AG09319 (cell line): ENCODE measurements at regions not wholly inside any gene's neighbourhood (a gene's known extent, or its start where the extent isn't known, plus 50 kb on each side); places are given as distances from the start of the nearest gene placed in this dataset.

ENCODE experiments used
- DNase-seq: peaks from one replicate; pipeline ENCODE4 v3.0.0-alpha.2; 2010; ENCODE audit warnings: low read depth; ENCODE audit errors: extremely low read depth
- TF ChIP-seq, protein P1 (sequence below): IDR thresholded peaks from 2 replicates; pipeline ENCODE4 v1.5.1; 2011; ENCODE audit warnings: low read depth, mild to moderate bottlenecking, inconsistent platforms, low read length, moderate library complexity

DNA sequence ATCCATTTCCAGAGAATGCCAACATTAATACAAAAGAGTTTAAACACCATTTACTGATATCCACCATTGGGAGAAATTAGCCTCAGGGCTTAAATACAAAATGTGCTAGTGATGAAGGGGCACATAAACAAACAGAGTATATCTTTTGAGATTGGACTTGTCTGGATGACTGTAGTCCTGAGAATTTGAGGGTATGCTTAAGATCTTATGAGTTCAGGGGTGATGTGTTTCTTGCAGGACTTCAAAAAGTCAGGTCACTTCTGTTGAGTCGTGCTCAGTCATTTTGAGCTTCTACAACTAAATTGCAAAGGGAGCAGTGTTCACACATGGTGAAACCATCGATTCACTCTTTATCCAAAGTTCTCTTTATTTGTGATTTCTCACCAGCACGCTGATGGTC, 425.7 kb downstream of the ATP23 start:
- DNase-seq: no peak
- TF ChIP-seq, protein P1, sequence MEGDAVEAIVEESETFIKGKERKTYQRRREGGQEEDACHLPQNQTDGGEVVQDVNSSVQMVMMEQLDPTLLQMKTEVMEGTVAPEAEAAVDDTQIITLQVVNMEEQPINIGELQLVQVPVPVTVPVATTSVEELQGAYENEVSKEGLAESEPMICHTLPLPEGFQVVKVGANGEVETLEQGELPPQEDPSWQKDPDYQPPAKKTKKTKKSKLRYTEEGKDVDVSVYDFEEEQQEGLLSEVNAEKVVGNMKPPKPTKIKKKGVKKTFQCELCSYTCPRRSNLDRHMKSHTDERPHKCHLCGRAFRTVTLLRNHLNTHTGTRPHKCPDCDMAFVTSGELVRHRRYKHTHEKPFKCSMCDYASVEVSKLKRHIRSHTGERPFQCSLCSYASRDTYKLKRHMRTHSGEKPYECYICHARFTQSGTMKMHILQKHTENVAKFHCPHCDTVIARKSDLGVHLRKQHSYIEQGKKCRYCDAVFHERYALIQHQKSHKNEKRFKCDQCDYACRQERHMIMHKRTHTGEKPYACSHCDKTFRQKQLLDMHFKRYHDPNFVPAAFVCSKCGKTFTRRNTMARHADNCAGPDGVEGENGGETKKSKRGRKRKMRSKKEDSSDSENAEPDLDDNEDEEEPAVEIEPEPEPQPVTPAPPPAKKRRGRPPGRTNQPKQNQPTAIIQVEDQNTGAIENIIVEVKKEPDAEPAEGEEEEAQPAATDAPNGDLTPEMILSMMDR: no peak

DNA sequence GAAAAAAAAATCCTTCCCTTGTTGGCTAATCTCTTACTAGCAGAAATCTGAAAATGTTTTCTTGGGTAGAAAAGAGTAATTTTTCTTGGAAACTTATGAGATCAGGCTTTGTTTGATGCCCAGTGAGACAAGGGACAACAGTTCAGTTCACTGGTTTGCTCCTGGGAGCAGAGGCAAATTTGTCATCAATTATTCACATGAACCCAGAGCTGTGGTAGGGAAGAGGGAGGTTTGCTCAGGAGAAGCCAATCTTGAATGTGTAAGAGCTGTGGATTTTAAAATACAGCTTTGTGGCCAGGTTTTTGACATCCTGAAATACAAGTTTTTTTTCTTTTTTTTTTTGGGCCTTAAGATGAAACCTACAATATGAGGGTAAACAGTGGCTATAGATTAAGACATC, 426.6 kb downstream of the ATP23 start:
- no peak for DNase-seq
- TF ChIP-seq, protein P1: no peak

DNA sequence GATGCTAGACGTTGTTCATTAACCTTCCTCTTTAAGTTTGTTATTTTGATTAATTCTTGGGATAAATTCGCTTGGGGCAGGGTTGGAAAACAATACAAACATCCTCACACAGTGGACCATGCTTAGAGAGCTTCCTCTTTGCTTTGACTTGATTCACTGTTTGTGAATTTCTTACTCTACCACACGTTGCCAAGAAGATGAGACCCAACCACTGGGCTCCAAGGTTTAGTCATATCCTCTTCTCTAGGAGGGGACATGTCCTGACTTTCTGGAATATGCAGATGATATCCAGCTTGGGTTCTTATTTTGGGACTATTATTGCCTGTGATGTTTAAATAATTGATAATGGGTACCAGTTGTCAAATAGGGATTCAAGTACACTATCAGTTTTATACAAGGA, 428.2 kb downstream of the ATP23 start:
- no peak for DNase-seq

DNA sequence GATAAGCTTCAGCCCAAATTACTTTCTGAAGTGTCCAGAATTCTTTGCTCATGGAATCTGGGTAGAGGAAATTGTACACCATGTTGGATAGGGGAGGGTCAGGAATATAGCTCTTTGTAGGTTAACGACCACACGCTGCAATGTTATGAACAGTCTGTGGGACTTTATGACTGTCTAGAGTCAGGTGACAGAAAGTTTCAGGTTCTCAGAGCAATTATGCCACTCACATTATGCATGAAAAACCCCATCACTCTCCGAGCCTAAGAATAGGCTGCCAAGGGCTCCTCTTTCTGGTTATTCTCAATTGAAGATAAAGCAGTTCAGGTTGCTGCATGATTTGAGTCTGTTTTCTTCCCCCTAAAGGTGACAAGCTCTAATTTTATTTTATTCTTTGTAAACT, 430.9 kb downstream of the ATP23 start:
- TF ChIP-seq, protein P1: no peak
- DNase-seq: no peak

More for the DNA sequence above, 428.2 kb downstream of the ATP23 start:
- TF ChIP-seq, protein P1: no peak

DNA sequence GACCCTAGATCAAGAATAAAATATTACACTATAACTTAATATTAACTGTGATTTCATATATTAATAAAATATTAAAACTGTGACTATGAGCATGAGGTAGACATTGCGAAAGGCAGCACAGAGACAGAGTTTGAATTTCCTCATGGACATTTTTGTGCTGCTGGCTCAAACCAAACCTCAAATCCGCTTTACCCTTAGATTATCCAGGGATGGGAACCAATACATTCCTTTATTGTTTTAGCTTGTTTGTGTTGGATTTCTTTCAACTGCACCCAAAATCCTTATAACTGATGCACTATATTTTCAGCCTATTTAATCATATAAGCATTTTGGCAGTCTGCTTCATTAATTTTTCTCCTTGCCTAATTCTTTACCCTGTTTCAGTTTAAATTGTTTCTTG, 436.7 kb downstream of the ATP23 start:
- DNase-seq: no peak
- TF ChIP-seq, protein P1: no peak

DNA sequence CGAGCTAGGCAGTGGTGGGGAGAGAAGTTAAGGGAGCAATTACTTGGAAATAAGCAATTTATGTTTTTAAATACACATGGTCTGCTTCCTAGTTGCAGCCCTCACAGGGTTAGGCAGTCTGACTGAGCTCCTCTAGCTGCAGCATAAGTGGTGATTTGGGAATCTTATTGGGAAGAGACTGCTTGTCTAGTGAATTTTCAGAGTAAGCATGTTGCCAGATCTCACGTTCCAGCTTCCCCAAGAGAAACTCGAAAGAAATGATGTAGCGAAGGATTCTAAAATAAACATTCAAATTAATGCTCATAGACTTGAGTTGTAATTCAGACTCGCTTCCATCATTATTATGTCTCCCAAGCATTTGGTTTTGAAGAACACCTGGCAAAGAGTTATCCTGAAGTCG, 440.2 kb downstream of the ATP23 start:
- TF ChIP-seq, protein P1: no peak
- DNase-seq: no peak

DNA sequence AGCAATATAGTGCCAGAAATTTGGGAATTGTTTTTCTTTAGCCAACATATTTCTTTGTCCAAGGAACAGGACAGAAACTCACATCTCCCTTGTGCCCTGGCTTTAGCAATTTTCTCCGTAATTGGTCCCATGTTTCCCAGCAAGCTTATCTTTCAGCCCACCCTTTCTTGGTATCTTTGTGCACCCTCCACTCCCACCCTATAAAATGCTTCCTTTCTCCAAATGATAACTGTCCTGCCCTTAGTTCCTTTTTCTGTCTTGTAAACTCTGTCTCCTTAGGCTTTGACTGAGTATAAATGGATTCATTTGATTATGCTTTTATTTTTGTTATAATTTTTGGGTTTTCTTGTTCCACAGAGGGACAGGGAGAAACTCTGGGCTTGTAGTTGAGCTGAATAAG, 442.8 kb downstream of the ATP23 start:
- DNase-seq: no peak

More for the DNA sequence above, 442.8 kb downstream of the ATP23 start:
- TF ChIP-seq, protein P1: no peak
